Activated naive CD4-positive, alpha-beta T cell (primary cell): ENCODE measurements at regions not wholly inside any gene's neighbourhood (a gene's known extent, or its start where the extent isn't known, plus 50 kb on each side); places are given as distances from the start of the nearest gene placed in this dataset.
"Not testable (repeated sequence)": the region's sequence is repeated elsewhere in the genome, so short reads cannot be mapped to it uniquely, and the experiment has no call there.

Experiments used
- DNase-seq, 4 experiments: peaks; one replicate each; lab custom pipeline; 2025; lab: John Stamatoyannopoulos, UW

DNA sequence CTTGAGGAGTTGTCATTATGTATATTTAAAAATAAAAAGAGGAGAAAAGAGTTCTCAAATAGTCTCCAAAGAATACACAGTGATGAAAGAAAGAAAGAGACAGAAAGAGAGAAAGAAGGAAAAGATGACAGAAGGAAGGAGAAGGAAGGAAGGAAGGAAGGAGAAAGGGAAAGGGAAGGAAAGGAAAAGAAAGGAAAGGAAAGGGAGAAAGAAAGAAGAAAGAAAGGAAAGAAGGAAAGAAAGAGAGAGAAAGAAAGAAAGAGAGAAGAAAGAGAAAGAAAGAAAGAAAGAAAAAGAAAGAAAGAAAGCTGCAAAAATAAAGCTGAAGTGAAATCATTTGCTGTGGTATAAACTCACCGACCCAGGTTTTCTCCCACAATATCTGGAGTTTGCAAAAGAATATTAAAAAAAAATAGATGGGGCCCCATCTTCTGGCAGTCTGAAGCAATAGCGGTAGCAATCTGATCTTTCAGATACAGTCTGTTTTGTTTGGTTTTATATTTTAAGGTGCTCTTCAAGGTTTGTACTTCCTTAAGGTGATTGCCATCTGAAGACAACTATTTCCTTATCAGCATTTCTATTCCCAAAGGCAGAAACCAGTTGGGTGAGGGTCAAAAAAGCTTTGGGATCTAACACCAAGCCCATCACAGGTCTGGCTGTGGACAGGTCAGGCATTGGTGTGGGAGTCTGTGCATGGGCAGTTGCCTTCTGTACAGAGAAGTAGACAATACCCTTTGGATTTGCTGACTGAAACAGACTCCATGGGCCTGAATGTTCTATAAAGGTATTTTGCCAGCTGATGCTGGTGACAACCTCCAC, 160.4 kb downstream of the CPEB2 start:
- no peak for DNase-seq

DNA sequence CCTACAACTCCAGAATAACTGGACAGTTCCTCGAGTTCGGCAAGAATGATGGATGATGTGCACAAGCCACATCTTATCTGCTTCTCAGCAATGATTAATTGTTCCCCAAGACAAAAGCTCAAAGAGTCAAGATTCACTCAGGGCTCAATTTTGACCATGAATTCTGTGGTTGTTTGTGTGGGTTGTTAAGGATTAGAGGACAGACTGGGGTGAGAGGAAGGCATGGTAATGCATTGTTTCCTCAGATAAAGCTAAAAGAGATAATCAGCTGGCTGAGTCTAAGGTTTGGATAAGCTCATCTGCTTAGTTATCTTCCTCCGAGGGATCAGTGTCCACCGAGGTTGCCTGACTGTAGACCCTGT, 161.0 kb downstream of the CPEB2 start:
- no peak for DNase-seq

DNA sequence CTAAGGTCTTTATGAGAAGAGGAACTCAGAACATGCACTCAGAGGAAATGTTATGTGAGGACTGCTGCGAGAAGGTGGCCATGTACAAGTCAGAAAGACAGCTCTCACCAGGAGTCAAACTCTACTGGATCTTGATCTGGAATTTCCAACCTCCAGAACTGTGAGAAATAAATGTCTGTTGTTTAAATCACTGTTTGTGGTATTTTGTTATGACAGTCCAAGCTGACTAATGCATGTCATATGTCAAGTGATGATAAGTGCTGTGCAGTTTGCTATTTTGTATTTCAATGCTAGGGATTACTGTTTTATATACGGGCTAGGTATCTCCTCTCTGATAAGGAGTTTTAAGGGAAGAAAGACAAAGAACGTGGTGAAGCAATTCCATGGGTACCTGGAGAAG, 162.3 kb downstream of the CPEB2 start:
- DNase-seq: no peak

DNA sequence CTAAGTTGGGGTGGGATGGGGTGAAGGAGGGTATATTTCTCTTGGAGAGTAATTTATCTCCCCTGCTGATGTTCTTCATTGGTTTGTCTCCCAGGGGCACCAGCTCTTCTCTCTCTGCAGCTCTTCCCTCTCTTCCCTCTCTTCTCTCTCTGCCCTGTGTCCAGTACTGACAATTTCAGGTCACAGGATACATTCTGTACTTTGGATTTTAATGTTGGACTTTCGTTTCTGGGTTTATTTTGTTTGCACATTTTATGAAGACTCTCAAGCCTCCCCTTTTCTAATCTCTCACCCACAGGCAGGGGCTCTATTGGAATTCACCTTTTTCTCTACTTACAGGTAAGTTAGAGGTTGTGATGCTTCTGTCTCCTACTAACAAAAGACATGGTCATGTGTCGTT, 165.5 kb downstream of the CPEB2 start:
- no peak for DNase-seq

DNA sequence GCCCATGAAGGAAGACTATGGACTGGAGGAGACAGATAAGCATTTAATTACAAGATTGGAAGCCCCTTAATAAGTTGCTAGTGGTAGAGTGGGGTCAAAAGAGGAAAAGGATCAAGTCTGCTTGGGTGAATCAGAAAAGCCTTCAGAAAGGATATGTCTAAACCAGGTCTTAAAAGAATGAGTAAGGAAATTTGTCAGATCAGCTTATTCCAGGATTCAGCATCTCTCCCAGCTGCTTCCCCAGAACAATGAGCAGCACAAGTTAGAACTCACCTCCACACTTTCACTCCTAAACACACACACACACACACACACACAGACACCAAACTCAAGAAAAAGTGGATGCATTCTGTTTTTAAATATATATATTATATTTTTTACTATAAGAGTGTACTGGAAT, 166.5 kb downstream of the CPEB2 start:
- DNase-seq: no peak

DNA sequence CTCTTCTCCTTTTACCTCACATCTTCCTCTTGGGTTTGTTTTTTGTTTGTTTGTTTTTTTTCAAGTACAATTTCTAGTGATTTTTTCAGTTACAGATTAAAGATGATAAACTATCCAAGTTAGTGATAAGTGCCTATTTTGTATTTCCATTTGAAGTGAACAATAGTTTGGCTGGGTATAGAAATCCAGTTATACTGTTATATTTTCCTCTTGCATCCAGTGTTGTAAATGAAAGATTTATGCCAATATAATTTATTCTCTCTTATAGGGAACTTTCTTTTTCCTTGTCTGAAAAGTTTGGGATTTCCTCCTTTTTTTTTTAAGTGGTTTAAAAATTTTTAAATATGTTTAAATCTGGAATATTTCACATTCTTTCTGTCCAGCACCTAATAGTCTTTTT, 169.4 kb downstream of the CPEB2 start:
- DNase-seq: no peak

DNA sequence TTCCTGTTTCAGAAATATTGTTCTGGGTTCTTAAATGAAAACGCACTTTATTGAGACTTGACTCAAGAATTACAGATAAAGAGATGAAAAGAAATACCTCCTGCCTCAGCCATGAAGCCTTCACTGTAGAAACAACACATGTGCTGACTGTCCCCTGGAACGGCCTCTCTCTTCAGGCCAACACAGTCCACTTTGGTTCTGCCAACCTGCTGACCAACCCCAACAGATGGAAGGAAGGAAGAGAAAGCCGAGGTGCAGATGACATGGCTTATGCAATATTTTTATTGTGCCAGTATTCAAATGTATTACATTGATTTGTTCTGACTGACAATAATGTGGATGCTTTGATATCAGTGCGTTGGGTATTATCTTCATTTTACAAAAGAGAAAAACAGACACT, 171.0 kb downstream of the CPEB2 start:
- DNase-seq: no peak

DNA sequence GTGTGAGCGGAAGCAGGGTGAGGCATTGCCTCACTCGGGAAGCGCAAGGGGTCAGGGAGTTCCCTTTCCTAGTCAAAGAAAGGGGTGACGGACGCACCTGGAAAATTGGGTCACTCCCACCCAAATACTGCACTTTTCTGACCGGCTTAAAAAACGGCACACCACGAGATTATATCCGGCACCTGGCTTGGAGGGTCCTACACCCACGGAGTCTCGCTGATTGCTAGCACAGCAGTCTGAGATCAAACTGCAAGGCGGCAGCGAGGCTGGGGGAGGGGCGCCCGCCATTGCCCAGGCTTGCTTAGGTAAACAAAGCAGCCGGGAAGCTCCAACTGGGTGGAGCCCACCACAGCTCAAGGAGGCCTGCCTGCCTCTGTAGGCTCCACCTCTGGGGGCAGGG, 171.9 kb downstream of the CPEB2 start:
- not testable (repeated sequence) for DNase-seq

DNA sequence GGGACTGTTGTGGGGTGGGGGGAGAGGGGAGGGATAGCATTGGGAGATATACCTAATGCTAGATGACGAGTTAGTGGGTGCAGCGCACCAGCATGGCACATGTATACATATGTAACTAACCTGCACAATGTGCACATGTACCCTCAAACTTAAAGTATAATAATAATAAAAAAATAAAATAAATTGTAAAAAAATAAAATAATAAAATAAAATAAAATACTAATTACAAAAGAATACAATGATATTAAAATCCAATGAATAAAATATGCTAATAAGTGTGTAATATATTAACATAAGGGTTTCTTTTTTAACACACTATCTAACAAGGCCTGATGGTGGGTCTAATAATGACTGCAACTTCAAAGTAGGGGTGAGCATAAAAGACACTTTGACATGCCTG, 177.6 kb downstream of the CPEB2 start:
- DNase-seq: not testable (repeated sequence)

DNA sequence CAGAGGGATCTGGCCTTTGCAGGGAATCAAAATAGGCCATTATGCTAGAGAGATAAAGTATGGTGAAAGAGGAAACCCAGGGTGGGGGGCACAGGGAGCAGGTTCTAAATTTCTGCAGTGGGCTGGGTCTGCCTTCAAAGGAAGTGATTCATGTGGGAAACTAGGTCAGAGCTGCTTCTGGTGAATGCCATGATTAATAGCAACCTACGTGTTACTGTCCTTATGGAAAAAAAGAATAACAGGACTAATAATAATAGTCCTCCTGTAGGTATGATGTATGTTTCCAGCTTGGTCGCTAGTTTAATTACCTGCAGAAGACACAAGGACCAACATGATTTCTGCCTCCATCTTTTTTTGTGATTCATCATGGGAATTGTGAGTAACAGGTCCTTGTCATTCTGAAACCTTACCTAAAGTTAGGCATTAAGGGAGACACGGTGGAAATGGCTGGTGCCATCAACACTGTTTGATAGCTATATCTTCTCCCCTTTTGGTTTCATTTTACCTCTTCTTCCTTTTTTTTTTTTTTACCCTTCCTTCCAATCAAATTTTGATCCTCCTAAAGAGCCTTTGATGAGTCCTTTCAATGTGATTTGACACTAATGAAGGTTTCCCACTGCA, 180.4 kb downstream of the CPEB2 start:
- DNase-seq: no peak

DNA sequence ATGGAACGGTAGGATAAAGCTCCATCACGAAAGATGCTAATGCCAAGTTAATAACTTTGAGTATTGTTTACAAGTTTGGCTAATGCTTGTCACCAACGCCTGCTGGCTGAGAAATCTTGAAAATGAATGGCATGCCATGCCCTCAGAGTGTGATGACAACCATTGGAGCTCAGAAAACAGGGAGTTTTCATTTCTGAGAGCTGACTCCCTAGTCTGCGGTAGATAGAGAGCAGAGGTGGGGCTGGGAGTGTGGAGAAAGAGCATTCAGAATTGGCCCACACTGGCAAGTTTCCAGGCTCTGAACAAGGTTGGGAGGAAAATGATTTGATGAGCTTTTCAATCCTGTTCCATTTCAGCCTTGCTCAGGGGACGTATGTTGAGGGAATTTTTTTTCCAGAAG, 183.9 kb downstream of the CPEB2 start:
- no peak for DNase-seq

DNA sequence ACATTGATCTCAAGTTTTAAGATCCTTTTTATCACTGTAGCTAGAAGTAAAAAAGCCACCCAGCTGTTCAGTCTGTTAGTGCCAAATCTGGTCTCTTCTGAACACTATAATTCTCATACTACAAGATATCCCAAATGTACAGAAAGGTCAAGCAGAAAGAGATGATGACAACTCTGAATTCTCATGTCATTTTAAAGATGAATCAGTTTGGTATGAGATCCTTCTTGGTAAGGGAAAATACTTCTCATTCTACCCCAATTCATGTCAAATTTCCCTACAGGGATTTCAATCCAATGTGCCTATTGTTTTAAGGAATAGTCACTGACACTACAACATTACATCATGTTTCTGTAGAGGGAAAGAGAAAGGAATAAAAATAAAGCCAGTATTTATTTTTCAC, 184.5 kb downstream of the CPEB2 start:
- no peak for DNase-seq

DNA sequence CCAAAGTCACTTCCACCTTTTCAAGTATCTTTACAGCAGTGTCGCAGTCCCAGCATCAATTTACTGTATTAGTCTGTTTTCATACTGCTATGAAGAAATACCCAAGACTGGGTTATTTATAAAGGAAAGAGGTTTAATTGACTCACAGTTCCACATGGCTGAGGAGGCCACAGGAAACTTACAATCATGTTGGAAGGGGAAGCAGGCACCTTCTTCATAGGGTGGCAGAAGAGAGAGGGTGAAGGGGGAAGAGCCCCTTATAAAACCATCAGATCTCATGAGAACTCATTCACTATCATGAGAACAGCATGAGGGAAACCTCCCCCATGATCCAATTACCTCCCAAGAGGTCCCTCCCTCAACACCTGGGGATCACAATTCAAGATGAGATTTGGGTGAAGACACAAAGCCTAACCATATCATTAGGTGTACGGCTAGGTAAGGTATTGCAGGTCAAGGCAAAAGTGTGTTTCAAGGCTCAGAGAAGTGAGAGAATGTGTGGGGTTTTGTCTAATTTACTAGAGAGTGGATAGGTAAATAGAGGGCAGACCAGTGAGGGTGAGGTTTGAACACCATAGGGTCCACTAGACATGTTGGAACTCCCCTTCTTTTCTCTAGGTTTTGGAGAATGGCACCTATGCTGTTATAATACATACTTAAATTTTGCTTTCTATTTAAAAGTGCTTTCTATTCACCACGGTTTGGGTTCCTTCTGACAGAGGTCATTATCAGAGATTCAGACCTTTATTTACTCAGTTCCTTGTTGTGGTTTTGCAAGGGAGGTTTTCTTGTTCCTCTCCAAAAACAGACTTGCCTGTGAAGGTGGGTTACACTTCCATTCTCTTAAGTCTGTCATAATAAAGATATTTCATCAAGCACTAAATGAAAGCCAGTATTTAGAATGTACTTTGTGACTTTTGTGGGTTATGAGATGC, 186.6 kb downstream of the CPEB2 start:
- no peak for DNase-seq

DNA sequence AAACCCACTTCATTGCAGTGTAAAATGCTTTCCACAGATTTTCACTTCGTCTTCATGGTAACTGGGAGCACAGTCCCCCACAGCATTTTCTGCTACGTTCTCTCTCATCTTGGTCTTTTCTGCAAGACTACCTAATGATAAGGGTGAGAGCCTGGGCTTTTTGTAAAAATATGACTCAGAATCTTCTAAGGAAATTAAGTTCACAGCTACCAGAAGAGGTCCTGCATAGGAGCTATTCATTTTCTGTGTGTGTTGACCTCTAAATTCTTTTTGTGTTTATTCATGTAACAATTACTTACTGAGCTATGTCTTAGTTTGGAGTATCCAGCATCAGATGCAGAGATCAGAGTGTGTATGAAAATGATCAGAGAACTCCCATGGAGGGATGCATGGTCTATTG, 192.2 kb downstream of the CPEB2 start:
- DNase-seq: no peak

DNA sequence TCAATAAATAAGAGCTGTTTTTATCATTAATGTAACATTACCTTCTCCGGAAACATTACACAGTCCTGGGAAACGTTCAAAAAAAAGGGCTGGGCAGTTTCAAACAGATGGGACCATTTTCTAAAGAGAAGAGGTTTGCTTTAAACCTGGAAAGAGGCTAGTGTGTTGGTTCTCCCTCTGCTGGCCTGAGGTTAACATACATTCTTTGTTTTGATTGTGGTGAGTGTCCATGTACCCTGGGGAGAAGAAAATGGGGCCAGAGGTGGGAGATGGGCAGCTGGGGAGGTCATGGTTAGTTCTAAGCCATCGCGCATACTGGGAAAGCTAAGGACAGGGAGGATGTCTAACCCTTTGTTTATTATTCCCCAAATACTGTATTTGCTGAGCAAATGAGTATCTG, 194.7 kb downstream of the CPEB2 start:
- no peak for DNase-seq

DNA sequence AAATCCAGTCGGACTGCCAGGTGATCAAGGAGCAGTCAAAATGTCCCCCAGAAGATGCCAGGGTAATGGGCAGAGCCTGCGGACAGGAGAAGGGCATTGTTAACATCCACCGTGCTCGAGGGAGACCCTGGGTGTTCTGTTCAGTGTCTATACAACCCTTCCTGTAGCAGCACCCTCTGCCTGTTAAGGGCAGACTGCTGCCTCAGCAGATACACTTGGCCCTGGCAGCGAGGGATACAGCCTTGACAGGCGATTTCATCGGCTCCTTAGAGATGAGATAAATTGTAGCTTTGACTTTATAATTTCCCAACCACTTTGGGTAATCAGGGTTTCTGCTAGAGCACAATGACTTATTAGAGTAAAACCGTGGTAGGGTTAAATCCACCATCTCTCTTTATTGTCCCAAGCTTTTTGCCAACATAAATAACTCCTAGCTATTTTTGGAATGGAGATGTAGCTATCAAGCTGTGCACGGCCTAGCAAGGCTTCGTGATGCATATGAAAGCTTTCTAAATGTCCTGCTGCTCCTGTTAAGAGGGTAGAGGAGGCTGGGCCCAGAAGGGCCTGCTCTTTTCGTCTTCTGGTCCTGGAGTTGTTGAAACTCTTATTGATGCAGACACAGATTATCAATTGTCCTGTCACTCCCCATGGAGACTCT, 195.9 kb downstream of the CPEB2 start:
- DNase-seq: no peak

DNA sequence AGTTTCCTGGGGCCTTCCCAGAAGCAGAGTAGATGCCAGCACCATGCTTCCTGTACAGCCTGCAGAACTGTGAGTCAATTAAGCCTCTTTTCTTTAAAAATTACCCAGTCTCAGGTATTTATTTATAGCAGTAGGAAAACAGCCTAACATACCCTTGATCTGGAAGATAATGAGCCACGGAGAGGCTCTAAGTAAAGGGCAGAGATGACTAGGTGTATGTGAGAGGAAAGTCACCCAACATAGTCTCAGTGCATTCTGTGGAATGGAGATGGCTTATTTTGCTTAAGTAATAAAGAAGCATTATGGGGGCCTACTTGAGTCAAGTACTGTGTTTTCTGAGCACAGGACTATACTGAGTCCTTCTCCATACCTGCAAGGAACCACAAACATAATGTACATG, 199.5 kb downstream of the CPEB2 start:
- DNase-seq: no peak

DNA sequence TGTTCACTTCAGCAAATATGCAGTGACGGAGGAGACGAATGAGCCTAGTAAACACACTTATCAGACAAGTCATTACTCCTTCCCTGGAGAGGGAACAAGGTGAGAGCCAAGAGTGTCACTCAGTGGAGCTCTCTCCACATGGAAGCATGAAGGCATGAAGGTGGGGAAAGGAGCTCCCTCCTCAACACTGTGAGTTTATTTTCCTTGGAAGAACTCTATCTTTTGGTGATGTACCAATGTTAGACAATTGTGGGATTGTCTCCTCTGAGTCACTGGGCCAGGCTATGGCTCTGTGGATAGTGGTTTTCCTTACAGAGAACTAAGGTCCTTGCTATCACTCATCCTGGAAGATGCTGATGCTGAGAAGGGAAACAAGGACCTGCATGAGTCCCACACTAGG, 200.2 kb downstream of the CPEB2 start:
- DNase-seq: no peak

DNA sequence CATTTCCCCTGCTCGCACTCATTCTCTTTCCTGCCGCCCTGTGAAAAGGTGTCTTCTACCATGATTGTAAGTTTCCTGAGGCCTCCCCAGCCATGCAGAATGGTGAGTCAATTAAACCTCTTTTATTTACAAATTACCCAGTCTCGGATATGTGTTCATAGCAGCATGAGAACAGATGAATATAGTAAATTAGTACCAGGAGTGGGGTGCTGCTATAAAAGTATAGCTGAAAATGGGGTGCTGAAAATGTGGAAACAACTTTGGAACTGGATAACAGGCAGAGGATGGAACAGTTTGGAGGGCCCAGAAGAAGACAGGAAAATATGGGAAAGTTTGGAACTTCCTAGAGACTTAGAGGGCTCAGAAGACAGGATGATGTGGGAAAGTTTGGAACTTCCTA, 204.2 kb downstream of the CPEB2 start:
- DNase-seq: not testable (repeated sequence)

DNA sequence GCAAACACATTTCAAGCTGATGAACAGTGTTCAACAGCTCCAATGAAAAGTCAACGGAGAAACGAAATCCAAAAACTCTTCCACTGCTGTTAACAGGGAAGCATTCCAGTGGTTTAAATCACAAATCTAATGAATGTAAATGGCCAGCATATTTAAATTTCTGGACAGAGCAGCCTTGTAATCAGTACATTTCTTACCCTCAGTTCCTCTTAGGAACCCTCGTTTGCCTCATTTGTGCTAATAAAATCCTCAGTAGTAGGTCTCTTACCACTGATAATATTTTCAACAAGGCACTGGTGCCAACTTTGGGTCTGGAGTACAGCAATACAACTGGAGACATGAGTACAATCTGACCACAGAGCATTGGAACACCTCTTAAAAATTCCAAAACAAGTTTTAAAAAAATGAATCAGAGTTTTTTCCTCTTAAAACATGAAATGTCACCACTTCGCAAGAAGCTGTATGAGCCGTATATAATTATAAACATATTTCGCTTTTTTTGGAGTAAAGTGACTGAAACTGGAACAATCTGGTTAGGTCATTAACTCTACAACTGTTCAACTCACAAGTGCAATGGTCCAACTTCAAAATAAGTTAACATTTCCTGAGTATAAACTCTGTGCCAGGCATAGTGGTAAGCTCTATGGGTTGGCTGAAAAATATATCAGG, 211.2 kb downstream of the CPEB2 start:
- no peak for DNase-seq

DNA sequence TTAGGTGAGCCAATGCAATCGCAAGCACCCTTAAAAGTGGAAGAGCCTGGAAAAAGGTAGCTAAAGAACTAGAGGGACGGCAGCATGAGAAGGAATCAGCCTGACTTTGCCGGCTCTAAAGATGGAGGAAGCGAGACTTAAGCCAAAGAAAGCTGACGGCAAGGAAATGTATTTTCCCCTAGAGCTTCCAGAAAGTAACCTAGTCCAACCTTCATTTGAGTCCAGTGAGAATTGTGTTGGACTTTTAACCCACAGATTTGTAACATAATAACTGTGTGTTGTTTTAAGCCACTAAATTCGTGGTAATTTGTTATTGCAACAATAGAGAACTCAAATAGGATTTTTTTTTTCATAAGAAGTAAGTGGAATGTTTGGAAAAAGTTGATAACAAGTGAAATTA, 212.7 kb upstream of the C1QTNF7 start:
- DNase-seq: no peak

DNA sequence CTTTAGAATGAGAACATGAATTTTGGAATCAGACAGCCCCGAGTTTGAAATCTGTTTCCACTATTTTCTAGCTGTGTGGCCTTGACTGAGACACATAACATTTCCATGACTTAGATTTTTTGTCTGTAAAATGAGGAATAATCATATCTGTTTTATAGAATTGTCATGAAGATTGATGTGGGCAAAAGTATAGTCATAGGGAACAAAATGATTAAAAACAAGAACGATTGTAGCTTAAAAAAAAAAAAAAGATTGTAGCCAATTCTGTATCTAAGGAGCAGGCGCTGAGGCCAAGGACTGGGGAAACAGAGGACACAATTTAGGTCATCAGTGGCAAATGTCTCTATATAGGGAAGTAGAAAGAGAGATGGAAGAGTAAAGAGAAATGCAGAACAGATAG, 201.6 kb upstream of the C1QTNF7 start:
- DNase-seq: no peak
